Fibroblast of villous mesenchyme (primary cell): ENCODE measurements at regions not wholly inside any gene's neighbourhood (a gene's known extent, or its start where the extent isn't known, plus 50 kb on each side); places are given as distances from the start of the nearest gene placed in this dataset.

Source experiments
- DNase-seq: peaks from one replicate; pipeline ENCODE4 v3.0.0-alpha.2; 2010; ENCODE audit warnings: low read depth
- H3K4me3 ChIP-seq: 2 replicates; pipeline ENCODE4 v1.5.1; 2011; ENCODE audit warnings: low read depth, mild to moderate bottlenecking, low read length
- CTCF ChIP-seq: IDR thresholded peaks from 2 replicates; pipeline ENCODE4 v1.5.1; 2012; ENCODE audit warnings: low read depth, mild to moderate bottlenecking, low read length; ENCODE audit not compliant: insufficient read depth

GRCh38 chr11:11143849-11144248 is 209.2 kb downstream of the CSNK2A3 start:
- DNase-seq, result no peak
- TF ChIP-seq CTCF, result no peak
- H3K4me3 ChIP-seq, result no peak overlapping the region

- no peak for DNase-seq
- no peak for TF ChIP-seq CTCF
- H3K4me3 ChIP-seq, result no peak overlapping the region
These were observed 210.6 kb downstream of the CSNK2A3 start for GRCh38 chr11:11142430-11142829.

GRCh38 chr11:11141065-11141464 is 212.0 kb downstream of the CSNK2A3 start:
- no peak overlapping the region for H3K4me3 ChIP-seq
- no peak for TF ChIP-seq CTCF
- DNase-seq, result no peak

- DNase-seq, result no peak
- no peak overlapping the region for H3K4me3 ChIP-seq
- TF ChIP-seq CTCF, result no peak
These were observed 212.5 kb downstream of the CSNK2A3 start for GRCh38 chr11:11140510-11140909.

GRCh38 chr11:11137339-11137738 is 215.7 kb downstream of the CSNK2A3 start:
- TF ChIP-seq CTCF, result no peak
- H3K4me3 ChIP-seq, result no peak overlapping the region
- DNase-seq, result no peak

- no peak overlapping the region for H3K4me3 ChIP-seq
- DNase-seq, result no peak
- TF ChIP-seq CTCF, result no peak
These were observed 217.1 kb downstream of the CSNK2A3 start for GRCh38 chr11:11135820-11136476.

- no peak overlapping the region for H3K4me3 ChIP-seq
- DNase-seq, result no peak
- TF ChIP-seq CTCF, result no peak
These were observed 223.9 kb downstream of the CSNK2A3 start for GRCh38 chr11:11129118-11129517.
